Germinal center (tissue), 1 donor: ENCODE measurements at regions not wholly inside any gene's neighbourhood (a gene's known extent, or its start where the extent isn't known, plus 50 kb on each side); places are given as distances from the start of the nearest gene placed in this dataset.
"Not testable (repeated sequence)": the region's sequence is repeated elsewhere in the genome, so short reads cannot be mapped to it uniquely, and the experiment has no call there.

Source experiments
- DNase-seq: peaks from one replicate; pipeline ENCODE4 v3.0.0; 2012; ENCODE audit warnings: mixed read lengths, low spot score

DNA sequence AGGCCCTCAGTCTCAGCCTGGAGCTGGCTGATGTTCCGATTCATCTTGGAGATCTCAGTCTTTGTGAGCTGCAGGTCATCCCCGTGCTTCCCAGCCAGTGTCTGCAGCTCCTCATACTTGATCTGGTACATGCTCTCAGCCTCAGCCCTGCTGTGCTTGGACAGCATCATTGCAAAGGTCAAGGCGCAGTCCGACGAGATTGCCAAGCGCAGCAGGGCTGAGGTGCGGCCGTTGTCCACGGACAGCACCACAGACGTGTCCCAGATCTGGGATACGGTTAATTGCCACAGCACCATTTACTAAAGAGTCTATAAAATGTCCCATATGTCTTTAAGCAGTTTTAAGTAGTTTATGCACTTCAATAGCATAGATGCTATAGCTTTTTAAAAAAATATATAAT, 965.7 kb downstream of the FSCB start:
- DNase-seq: no peak

DNA sequence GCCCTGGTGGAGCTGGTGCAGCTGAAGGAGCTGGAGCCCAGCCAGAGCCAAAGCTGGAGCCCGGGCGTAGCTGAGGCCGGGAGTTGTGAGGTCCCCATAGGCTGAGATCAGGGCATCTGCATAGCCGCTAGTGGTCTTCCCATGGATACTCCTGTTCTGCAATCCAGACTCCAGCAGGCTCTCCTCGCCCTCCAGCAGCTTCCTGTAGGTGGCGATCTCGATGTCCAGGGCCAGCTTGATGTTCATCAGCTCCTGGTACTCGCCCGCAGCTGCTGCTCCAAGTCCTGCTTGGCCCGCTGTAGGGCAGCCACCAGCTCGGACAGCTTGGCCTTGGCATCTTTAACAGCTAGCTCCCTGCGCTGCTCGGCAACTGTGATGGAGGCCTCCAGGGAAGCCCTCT, 966.1 kb downstream of the FSCB start:
- DNase-seq: no peak

DNA sequence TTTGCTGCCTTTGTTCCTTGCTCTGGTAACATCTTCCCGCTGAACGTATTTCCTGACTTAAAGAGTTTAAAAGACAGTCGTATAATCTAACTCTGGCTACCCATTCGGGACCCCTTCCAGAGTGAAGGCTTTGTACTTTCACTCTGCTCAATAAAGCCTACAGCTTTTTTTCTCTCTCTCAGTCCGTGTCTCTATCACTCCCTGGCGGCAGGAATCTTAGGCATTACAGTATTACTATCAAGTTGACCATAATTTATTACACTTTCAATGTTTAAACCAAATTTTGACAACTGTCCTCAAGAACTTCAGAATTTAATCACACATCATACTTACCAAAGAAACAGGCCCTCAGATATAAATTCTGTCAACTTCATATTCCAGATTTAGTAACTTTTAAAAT, 967.9 kb downstream of the FSCB start:
- no peak for DNase-seq

DNA sequence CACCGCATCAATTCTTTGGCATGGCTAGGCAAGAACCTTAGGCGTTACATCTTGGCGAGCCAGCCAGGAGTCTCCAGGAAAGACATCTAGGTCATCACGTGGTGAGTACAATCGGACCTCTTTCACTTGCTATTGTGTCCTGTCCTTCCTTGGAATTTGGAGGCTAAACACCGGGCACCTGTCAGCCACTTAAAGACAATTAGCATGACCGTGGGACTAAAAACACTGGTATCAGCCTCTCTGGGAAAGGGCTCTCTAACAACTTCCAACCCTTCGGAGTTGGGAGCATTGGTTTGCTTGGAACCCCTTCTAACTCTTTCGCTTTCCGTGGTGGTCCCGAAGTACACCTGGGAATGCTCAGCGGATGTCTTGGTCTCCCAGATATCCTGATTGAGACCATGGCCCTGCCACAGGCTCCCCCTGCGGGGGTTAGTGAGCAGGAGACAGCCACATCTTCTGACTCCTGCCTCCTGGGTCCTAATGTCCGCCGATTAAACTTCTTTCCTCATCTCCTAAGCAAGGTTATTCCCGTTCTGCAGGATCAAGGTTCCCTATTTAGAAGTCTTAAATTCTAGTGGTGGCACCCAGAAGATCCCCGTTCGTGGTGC, 971.7 kb downstream of the FSCB start:
- no peak for DNase-seq

DNA sequence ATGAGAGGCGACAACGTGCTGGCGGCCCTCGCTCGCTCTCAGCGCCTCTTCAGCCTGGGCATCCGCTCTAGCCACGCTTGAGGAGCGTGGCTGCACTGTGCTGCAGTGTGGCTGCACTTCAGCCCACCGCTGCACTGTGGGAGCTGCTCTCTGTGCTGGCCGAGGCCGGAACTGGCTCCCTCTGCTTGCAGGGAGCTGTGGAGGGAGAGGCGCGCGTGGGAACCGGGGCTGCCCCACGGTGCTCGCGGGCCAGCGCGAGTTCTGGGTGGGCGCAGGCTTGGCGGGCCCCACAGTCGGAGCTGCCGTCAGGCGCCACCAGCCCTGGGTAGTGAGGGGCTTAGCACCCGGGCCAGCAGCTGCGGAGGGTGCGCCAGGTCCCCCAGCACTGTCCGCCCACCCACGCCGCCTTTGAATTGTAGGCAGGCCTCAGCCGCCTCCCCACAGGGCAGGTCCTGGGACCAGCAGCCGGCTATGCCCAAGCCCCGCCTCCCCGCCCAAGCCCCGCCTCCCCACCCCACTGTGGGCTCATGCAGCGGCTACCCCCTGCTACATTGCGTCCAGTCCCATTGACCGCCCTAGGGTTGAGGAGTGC, 974.2 kb downstream of the FSCB start:
- DNase-seq: no peak

DNA sequence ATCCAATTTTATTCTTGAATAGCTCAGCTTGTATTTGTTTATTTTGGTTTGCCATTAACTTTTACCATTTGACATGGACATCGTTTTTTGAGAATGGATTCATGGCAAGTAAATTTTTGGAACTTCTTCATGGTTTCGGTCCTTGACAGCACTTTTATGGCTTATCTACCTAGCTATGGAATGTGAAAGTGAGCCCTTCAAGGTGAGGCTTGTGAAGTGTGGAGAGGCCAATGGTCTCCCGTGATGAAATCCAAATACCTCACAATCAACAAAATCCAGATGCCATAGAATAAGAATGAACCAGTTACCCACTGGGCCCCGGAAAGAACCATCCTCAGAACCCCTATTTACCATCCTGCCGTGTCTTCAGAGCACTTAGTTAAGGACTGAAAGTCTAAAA, 978.8 kb downstream of the FSCB start:
- DNase-seq: no peak

DNA sequence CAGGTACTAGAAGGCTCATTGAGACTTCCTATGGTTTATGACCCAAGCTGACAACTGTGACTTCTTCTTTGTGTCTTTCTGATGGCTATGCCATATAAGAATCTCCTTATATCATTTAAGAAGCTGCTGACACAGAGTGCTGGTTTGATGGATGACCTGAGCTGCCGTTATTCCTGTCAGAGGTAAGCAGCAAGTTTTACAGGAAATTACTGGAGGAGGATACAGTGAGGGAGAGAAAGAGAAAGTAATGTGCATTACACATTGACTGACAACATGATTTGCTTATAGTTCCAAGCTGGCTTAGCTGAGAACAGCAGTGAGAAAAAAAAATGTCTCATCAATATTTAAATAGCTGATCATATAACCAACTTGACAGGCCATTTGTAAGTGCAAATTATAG, 981.4 kb downstream of the FSCB start:
- no peak for DNase-seq

DNA sequence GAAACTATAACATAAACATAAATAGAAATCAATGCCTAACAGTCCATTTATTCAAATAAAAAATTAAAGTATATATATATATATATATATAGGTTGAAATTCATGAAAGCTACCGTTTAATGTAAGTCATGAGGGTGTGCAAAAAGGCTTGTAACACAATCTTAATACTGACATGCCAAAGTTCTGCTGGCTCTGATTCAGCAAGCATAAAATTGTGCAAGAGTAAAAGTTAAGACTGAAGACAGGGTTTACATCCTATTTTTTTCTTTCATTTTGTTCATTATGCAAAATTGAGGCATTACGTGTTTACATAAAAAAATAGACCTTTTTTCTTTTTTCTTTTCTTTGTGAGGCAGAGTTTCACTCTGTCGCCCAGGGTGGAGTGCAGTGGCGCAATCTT, 984.2 kb downstream of the FSCB start:
- DNase-seq: no peak

DNA sequence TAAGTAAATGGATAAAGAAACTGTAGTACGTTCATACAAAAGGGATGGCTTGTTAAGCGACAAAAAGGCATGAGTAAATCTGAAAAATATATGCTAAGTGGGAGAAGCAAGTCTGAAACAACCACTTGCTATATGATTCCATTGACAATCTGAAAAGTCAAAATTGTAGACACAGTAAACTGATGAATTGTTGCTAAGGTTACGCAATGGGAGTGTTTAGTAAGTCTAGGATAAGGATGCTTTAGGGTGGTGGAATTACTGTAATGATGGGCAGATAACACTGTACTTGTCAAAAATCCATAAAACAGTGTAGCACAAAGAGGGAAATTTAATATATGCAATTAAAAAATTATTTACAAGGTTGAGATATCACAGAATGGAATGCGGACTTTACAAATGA, 984.9 kb downstream of the FSCB start:
- DNase-seq: no peak

DNA sequence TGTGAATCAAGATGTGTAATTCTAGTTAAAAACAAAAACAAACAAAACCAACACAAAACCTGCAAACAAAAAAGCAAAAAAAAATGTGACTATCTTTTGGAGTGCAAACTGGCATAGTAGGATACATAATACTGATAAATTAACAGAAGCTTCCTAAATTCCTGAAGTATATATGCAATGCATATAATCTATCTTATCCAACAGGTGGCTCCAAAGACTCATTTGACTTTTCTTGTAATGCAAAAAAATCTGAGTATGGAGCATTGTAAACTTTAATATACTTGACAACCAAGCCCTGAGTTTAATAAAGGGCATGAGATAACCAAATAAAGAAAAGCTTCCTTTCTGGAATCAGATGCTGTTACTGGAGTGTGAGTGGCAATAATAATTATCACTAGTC, 1003.6 kb downstream of the FSCB start:
- no peak for DNase-seq

DNA sequence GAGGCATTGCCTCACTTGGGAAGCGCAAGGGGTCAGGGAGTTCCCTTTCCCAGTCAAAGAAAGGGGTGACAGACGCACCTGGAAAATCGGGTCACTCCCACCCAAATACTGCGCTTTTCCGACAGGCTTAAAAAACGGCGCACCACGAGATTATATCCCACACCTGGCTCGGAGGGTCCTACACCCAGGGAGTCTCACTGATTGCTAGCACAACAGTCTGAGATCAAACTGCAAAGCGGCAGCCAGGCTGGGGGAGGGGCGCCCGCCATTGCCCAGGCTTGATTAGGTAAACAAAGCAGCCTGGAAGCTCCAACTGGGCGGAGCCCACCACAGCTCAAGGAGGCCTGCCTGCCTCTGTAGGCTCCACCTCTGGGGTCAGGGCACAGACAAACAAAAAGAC, 1014.7 kb downstream of the FSCB start:
- DNase-seq: not testable (repeated sequence)

DNA sequence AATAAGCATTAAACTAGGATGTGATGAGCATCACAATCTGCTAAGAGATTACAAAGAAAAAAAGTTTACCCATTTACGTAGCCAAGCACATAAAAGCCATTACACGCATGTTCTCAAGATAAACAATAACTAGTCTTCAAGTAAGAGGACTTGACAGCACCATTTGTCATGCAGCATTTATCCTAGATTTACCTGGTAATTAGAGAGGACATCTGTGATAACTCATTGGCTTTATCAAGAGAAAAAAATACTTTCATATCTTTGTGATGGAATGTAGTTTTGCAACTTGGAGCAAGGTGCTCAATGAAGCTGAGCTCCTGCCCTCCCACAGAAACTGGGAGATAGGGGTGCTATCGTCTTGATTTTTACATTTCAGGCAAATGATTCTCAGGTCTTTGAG, 1023.7 kb downstream of the FSCB start:
- no peak for DNase-seq

DNA sequence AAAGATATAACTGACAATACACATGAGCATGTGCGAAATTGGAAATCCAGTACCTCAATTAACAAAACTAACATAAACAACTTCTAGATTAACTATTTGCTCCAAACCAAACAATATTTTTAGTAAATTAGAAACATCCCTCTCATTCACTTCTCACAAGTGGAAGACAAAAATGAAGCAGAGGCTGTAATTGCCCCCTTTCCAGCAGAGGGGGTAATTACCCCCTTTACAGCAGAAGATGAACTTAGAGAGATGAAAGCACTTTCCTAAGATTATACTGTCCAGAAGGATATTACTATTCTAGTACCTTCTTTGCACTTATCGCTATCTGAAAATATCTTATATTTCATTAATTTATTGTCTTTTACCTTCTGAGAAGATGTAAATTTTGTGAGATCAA, 1025.2 kb downstream of the FSCB start:
- no peak for DNase-seq

DNA sequence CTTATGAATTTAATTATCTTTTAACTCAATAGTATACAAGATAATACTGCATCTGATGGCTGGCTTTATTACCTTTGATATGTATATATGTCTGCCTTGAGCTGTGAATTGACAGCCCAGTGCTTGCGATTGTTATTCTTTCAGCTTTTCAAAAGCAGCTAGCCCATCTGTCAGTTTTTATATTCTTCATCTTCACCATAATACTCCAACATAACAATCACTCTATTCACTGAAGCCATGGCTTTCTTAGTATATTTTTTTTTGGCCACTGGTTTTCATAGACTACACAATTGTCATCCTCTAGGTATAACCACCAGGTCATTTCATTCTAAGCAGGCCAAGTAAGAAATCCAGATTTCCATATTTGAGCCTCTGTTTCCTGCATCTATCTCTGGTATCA, 1026.1 kb downstream of the FSCB start:
- no peak for DNase-seq

DNA sequence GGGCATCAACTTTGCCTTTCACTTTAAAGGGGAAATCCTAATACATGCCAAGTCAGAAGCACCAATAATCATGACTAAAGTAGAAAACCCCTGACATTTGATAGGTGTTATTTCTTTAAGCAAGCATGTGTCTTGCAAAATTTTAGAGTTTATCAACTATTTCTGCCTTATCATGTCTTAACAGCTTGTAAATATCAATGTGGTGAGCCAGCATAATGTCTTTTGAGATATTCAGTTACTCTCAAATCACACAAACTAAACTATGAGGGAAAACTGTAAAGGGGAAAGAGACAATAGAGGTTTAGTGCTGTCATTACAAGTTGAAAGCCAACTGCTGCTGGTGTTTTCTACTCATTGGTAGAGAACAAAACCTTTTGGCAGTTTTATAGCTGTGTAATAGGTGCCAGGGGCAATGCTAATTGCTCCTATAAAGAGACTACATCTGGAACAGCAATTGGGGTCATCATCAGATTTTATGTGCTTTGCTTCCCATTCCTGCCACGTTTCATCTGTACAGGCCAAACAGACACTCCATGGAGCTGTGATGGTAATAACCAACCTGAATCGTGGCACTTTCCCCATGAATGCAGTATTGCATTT, 1027.4 kb downstream of the FSCB start:
- no peak for DNase-seq

DNA sequence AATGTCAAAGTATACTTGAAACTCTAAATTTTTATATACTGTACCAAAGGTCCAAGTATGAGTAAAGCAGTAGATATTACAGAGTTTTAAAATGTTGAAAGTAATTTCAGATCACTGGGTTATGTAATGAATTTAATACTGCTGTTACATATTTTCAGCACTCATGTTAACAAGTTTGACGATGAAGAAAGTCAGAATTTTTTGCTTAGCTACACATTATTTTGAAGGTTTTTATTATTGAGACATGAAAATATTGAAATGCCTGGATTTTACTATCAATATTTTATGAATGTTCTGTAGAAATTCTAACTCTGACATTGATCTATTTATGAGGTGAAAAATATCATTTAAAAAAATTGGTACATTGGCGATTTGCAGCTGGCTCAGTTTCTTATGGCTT, 1030.3 kb downstream of the FSCB start:
- DNase-seq: no peak

DNA sequence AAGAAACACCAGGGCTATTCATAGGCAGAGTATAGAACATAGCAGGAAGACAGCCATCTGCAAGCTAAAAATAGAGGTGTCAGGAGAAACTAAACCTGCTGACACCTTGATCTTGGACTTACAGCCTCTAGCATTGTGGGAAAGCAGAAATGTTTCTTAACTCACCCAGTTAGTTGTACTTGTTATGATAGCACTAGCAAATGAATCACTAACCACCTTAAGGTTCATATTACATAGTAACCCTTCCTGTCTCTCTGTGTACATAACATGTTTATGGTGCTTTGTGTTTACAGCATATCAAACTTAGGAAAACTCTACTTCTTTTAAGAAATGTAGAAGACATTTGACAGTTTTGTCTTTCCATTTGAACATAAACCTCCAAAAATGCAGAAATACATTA, 1031.3 kb downstream of the FSCB start:
- DNase-seq: no peak

DNA sequence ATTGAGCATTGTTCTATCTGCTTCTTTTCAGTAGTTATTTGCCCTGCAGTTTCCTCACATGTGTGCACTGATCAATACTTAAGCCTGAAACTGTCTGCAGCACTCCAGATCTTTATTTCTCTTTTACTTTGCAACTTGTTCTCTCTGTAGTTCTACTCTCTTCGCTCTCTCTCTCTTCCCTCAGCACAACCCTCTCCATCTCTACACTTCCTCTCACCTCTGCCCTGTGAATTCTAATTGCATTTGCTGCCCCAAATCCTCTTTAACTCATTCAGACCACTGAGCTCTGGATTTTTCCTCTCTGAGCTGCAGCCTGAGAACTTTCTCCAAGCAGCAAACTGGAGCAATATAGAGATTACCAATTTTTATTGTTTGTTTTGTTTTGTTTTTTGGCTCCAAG, 1035.5 kb downstream of the FSCB start:
- no peak for DNase-seq

DNA sequence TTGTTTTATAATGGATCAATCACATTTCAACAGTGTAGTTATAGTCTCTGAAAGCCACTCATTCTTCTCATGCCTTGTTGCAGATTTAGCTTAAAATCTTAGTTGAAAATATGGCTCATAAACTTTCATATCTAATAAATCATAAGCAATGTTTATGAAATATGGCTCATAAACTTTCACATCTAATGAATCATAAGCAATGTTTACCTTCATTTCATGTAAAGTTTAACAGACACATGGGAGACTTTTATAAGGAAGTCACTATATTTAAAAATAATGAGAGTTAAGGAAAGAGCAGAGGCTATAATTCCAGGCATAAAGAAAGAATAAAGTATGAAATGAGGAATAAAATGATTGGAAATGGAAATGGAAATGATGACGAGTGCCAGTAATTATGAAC, 1042.1 kb downstream of the FSCB start:
- DNase-seq: no peak

DNA sequence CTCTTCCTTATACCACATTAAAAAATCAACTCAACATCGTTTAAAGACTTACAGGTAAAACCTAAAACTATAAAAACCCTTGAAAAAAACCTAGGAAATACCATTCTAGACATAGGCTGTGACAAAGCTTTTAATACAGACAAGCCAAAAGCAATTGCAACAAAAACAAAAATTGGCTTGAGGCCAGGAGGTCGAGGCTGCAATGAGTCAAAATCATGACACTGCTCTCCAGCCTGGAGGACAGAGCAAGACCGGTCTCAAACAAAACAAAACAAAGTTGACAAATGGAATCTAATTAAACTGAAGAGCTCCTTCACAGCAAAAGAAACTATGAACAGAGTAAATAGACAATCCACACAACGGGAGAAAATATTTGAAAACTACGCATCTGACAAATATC, 1057.8 kb downstream of the FSCB start:
- no peak for DNase-seq

DNA sequence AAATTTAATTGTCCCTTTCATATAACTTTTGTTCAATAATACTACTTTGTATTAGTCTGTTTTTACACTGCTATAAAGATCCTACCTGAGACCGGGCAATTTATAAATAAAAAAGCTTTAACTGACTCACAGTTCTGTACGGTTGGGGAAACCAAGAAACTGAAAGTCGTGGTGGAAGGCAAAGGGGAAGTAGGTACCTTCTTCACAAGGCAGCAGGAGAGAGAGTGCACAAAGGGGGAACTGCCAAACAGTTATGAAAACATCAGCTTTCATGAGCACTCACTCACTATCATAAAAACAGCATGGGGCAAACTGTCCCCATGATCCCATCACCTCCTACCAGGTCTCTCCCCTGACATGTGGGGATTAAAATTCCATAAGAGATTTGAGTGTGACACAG, 1069.0 kb downstream of the FSCB start:
- no peak for DNase-seq

DNA sequence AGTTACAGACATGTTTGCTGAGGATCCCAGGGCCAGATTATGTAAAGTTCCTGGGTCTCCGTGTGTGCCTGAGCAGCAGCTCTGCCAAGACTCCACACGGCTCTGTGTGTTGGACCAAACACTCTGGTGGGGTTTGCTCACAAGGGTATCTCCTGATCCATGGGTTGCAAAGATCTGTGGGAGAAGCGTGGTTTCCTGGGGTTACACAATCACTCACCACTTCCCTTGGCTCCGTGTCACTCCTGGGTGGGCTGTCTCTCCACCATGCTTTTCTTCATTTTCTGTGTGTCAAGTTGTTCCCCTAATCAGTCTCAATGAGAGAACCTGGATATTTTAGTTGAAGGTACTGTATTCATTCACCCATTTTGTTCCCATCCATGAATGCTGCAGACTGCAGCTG, 1088.8 kb downstream of the FSCB start:
- no peak for DNase-seq

DNA sequence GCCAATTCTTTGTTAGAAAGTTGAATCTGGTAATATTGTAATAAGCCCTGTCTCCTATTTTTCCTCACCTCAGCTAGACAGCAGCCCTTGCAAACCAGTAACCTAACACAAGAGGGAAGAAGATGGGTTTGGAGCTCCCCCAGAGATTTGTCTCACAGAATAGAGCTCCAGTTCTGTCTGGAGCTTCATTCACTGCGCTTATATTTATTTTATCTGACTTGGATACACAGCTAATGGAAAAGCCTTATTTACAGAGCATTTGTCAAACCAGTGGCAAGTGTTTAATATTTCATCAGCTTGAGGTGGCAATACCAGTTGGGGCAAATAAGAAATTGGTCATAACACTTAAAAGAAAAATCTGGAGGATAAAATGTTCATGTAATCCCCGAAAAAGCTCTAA, 1094.0 kb downstream of the FSCB start:
- no peak for DNase-seq

DNA sequence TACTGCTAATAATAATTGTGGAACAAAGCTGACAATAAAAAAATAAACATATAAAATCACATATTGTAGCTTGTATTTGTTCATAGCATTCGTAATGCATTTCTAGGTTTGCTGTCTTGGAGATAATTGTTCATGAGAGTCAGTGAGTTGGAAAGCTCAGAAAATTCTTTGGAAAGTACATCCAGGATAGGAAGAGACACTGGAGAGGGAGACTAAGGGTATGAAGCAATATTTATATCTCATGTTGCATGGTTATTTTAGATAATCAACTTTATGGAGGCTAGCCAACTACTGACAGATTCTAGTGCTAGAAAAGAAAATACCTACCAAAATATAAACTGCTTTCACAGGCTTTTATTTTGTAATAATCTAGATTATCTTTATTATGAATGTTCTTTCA, 1095.2 kb downstream of the FSCB start:
- no peak for DNase-seq
